B cell (primary cell): ENCODE measurements at regions not wholly inside any gene's neighbourhood (a gene's known extent, or its start where the extent isn't known, plus 50 kb on each side); places are given as distances from the start of the nearest gene placed in this dataset.

Experiments used
- ATAC-seq: fragments of 200-7000 bp; cut with Tn5 transposase; one replicate; pipeline ENCODE4 v1.10.0; 2021; ENCODE audit warnings: low read depth, mild to moderate bottlenecking, moderate number of reproducible peaks, moderate library complexity
- CTCF ChIA-PET: fragments of 350-600 bp; sonication (Branson Sonifier 250); formaldehyde crosslinking; loops from one replicate; lab custom pipeline; 2021; ENCODE audit warnings: antibody characterized with exemption, inconsistent platforms; lab: Charles Lee
- POLR2A ChIA-PET: fragments of 350-600 bp; sonication (Branson Sonifier 250); formaldehyde crosslinking; loops from one replicate; lab custom pipeline; 2021; ENCODE audit warnings: antibody characterized with exemption; lab: Charles Lee
- DNase-seq: peaks from one replicate; pipeline ENCODE4 v3.0.0; 2013
- H2AFZ ChIP-seq: 2 replicates; pipeline ENCODE4 v1.6.1; 2012; ENCODE audit warnings: mild to moderate bottlenecking, low read depth, low read length; ENCODE audit not compliant: insufficient read depth, poor library complexity, severe bottlenecking
- H3K27ac ChIP-seq, 2 donors: 1 replicate in 1 of 2; 2 replicates in 1 of 2; pipeline ENCODE4 v1.5.1; 2012 to 2013; ENCODE audit warnings: low read length in 2 of 2, mild to moderate bottlenecking in 2 of 2, moderate library complexity in 1 of 2
- H3K27me3 ChIP-seq, 4 experiments: fragments of 200-600 bp in 1 of 4; sonication (generic) in 1 of 4; replicated peaks in 1 of 4; 1 replicate in 2 of 4; 2 replicates in 2 of 4; pipeline versions ENCODE4 v1.6.1 to v1.7.0; 2013 to 2016; ENCODE audit warnings: low read length in 3 of 4, mild to moderate bottlenecking in 2 of 4, mixed read lengths in 1 of 4, moderate library complexity in 1 of 4; ENCODE audit not compliant: insufficient read depth in 4 of 4, control insufficient read depth in 3 of 4; ENCODE audit errors: control extremely low read depth in 1 of 4
- H3K36me3 ChIP-seq, 2 experiments: replicated peaks in 1 of 2; 1 replicate in 1 of 2; 2 replicates in 1 of 2; pipeline versions ENCODE4 v1.6.1 to v1.7.1; 2013; ENCODE audit warnings: low read length in 1 of 2; ENCODE audit not compliant: insufficient read depth in 2 of 2, control insufficient read depth in 1 of 2; ENCODE audit errors: control extremely low read depth in 1 of 2, extremely low read depth in 1 of 2
- H3K4me1 ChIP-seq, 2 donors: fragments of 200-600 bp in 1 of 2; sonication (generic) in 1 of 2; 1 replicate in 1 of 2; 2 replicates in 1 of 2; pipeline versions ENCODE4 v1.5.1 to v1.6.1; 2013 to 2017; ENCODE audit warnings: low read length in 2 of 2; ENCODE audit not compliant: control insufficient read depth in 2 of 2, insufficient read depth in 2 of 2
- H3K4me2 ChIP-seq: replicated peaks from 2 replicates; pipeline ENCODE3; 2012; ENCODE audit warnings: mild to moderate bottlenecking, low read depth, low read length; ENCODE audit not compliant: poor library complexity, severe bottlenecking
- H3K4me3 ChIP-seq, 5 experiments: fragments of 200-600 bp in 1 of 5; sonication (generic) in 1 of 5; 1 replicate in 3 of 5; 2 replicates in 2 of 5; pipeline versions ENCODE4 v1.5.1 to v1.7.0; 2011 to 2016; ENCODE audit warnings: low read length in 4 of 5, mild to moderate bottlenecking in 4 of 5, low read depth in 2 of 5, control low read depth in 1 of 5, moderate library complexity in 1 of 5; ENCODE audit not compliant: insufficient read depth in 1 of 5; ENCODE audit errors: control extremely low read depth in 1 of 5, extremely low read depth in 1 of 5
- H3K79me2 ChIP-seq: fragments of 200-600 bp; sonication (generic); one replicate; pipeline ENCODE4 v1.6.0; 2016; ENCODE audit warnings: low read length; ENCODE audit not compliant: control insufficient read depth, insufficient read depth
- H3K9ac ChIP-seq: fragments of 200-600 bp; sonication (generic); 2 replicates; pipeline ENCODE4 v1.6.1; 2017; ENCODE audit warnings: mild to moderate bottlenecking, low read length, moderate library complexity
- H3K9me3 ChIP-seq, 3 donors: one replicate each; pipeline versions ENCODE4 v1.6.1 to v1.7.1; 2013; ENCODE audit warnings: low read length in 2 of 3; ENCODE audit not compliant: control insufficient read depth in 2 of 3, insufficient read depth in 1 of 3; ENCODE audit errors: control extremely low read depth in 1 of 3
- H4K20me1 ChIP-seq: 2 replicates; pipeline ENCODE4 v1.6.0; 2012; ENCODE audit warnings: mild to moderate bottlenecking, low read length; ENCODE audit not compliant: insufficient read depth, control insufficient read depth, poor library complexity, severe bottlenecking
- H3K27ac Mint-ChIP-seq: one replicate; pipeline ENCODE4 v1.8.0; 2021; ENCODE audit warnings: mixed read lengths
- H3K27me3 Mint-ChIP-seq: one replicate; pipeline ENCODE4 v1.8.0; 2021; ENCODE audit warnings: mixed read lengths
- H3K4me1 Mint-ChIP-seq: one replicate; pipeline ENCODE4 v1.8.0; 2021; ENCODE audit warnings: mixed read lengths
- H3K4me3 Mint-ChIP-seq: one replicate; pipeline ENCODE4 v1.8.0; 2021; ENCODE audit warnings: mixed read lengths
- H3K9me3 Mint-ChIP-seq: one replicate; pipeline ENCODE4 v1.8.0; 2022; ENCODE audit warnings: mixed read lengths; ENCODE audit not compliant: insufficient read depth
- EZH2 ChIP-seq: IDR thresholded peaks from 2 replicates; pipeline ENCODE4 v1.6.1; 2012; ENCODE audit warnings: borderline replicate concordance, low read depth, mild to moderate bottlenecking, moderate library complexity, low read length; ENCODE audit not compliant: insufficient read depth, poor library complexity, severe bottlenecking
- WGBS: methylation state at CpG from one replicate; pipeline ENCODE4 v1.1.5; 2013; ENCODE audit warnings: missing lambda C conversion rate; ENCODE audit not compliant: insufficient coverage; 5-methylcytosine and 5-hydroxymethylcytosine counted together
- intact Hi-C: fragments of 100-400 bp; cut with micrococcal nuclease; formaldehyde crosslinking; loops from one replicate; pipeline ENCODE4 v1.10.0; 2022
- TF ChIP-seq, protein P1 (sequence below): fragments of 200-600 bp; IDR thresholded peaks from one replicate; pipeline ENCODE4 v1.8.0; 2022; ENCODE audit warnings: antibody characterized with exemption, mild to moderate bottlenecking

DNA sequence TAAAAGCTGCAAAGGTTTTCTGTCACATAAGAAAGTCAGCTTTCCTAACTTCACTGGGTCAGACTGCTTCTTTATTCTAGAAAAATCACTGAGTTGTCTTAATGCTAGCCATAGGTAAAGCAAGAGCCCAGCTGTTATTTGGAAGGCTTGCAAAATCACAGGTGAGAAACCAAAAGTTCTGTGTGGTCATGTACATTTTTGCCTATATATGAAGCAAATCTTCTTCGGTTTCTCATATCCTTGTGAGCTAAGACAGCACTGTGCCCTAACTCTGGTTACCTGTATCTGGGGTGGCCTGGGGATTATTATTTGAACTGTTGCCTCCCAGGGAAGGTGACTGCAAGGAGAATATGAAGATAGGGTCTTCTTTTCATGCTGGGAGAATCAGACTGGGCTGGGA, 444.9 kb upstream of the CLINT1 start:
- Histone ChIP-seq H3K79me2 (no peaks in the 10 kb centered on the region), H3K4me2 (no peak overlapping the region), H3K9me3 (no peaks in the 10 kb centered on the region), H4K20me1 (no peaks in the 10 kb centered on the region), H3K27ac (no peak overlapping the region), H3K4me3 (no peak overlapping the region), H3K36me3 (no peaks in the 10 kb centered on the region), H3K9ac (no peak overlapping the region), H2AFZ (no peak overlapping the region), H3K4me1 (no peaks in the 10 kb centered on the region), H3K27me3 (no peaks in the 10 kb centered on the region)
- H3K4me3 Mint-ChIP-seq = no peak overlapping the region
- ChIA-PET POLR2A (no interaction called here), CTCF (no interaction called here)
- H3K4me1 Mint-ChIP-seq = no peaks in the 10 kb centered on the region
- DNase-seq = no peak
- no peak overlapping the region for H3K27ac Mint-ChIP-seq
- H3K9me3 Mint-ChIP-seq = no peaks in the 10 kb centered on the region
- intact Hi-C loops = loop anchor here (10.0 kb wide), 1 partner anchor 261 kb away; no protein-coding TSS in a partner anchor
- TF ChIP-seq EZH2 = no peak
- TF ChIP-seq, protein P1, sequence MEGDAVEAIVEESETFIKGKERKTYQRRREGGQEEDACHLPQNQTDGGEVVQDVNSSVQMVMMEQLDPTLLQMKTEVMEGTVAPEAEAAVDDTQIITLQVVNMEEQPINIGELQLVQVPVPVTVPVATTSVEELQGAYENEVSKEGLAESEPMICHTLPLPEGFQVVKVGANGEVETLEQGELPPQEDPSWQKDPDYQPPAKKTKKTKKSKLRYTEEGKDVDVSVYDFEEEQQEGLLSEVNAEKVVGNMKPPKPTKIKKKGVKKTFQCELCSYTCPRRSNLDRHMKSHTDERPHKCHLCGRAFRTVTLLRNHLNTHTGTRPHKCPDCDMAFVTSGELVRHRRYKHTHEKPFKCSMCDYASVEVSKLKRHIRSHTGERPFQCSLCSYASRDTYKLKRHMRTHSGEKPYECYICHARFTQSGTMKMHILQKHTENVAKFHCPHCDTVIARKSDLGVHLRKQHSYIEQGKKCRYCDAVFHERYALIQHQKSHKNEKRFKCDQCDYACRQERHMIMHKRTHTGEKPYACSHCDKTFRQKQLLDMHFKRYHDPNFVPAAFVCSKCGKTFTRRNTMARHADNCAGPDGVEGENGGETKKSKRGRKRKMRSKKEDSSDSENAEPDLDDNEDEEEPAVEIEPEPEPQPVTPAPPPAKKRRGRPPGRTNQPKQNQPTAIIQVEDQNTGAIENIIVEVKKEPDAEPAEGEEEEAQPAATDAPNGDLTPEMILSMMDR = no peak
- WGBS = no CpG with 5 or more reads among the region's 1 CpG
- peaks cover 6% of the 10 kb centered on the region for H3K27me3 Mint-ChIP-seq
- ATAC-seq = no peak

DNA sequence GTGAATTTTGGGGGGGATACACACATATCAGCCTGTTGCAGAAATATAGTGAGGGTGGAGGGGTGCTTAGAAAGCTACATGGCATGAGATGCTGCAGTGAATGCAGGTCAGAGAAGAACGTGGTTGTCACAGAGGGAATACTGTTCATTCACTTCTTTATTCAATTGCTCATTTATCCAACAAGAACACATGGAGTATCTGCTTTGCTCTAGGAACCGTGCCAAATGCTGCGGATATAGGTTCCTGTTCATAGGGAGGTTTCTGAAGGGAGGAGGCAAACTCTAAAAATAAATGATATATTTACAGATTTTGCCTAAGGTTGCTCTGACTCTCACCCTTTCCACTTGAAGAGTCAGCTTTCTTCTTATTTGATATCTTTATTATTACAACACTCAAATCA, 444.3 kb upstream of the CLINT1 start:
- H3K27ac ChIP-seq = no peak overlapping the region
- H3K4me2 ChIP-seq = no peak overlapping the region
- no peaks in the 10 kb centered on the region for H3K79me2 ChIP-seq
- H2AFZ ChIP-seq = no peak overlapping the region
- Mint-ChIP-seq H3K27me3 (peaks cover 3% of the 10 kb centered on the region), H3K4me1 (no peaks in the 10 kb centered on the region), H3K4me3 (no peak overlapping the region), H3K9me3 (no peaks in the 10 kb centered on the region), H3K27ac (no peak overlapping the region)
- no peak overlapping the region for H3K4me3 ChIP-seq
- H3K27me3 ChIP-seq = no peaks in the 10 kb centered on the region
- H3K9me3 ChIP-seq = no peaks in the 10 kb centered on the region
- WGBS = no CpG with 5 or more reads among the region's 3 CpGs
- intact Hi-C loops = loop anchor here (10.0 kb wide), 1 partner anchor 262 kb away; no protein-coding TSS in a partner anchor
- DNase-seq (no peak), ATAC-seq (no peak)
- POLR2A ChIA-PET = no interaction called here
- no peaks in the 10 kb centered on the region for H4K20me1 ChIP-seq
- TF ChIP-seq EZH2 = no peak
- TF ChIP-seq, protein P1 = no peak
- H3K36me3 ChIP-seq = no peaks in the 10 kb centered on the region
- H3K4me1 ChIP-seq = no peaks in the 10 kb centered on the region
- H3K9ac ChIP-seq = no peak overlapping the region
- CTCF ChIA-PET = no interaction called here
